ENCODE measurements at regions not wholly inside any gene's neighbourhood (a gene's known extent, or its start where the extent isn't known, plus 50 kb on each side); places are given as distances from the start of the nearest gene placed in this dataset.

- no peak for DNase-seq (ENCODE audit: low read depth in 4 of 4, low spot score in 2 of 4)
Measured at GRCh38 chr15:31271711-31272557, 54.7 kb upstream of the KLF13 start.

- no peak for DNase-seq (ENCODE audit: low read depth in 4 of 4, low spot score in 2 of 4)
Measured at GRCh38 chr15:31272558-31273257, 53.9 kb upstream of the KLF13 start.

GRCh38 chr15:31273258-31273941, 53.2 kb upstream of the KLF13 start:
- DNase-seq (ENCODE audit: low read depth in 4 of 4, low spot score in 2 of 4): no peak

DNA sequence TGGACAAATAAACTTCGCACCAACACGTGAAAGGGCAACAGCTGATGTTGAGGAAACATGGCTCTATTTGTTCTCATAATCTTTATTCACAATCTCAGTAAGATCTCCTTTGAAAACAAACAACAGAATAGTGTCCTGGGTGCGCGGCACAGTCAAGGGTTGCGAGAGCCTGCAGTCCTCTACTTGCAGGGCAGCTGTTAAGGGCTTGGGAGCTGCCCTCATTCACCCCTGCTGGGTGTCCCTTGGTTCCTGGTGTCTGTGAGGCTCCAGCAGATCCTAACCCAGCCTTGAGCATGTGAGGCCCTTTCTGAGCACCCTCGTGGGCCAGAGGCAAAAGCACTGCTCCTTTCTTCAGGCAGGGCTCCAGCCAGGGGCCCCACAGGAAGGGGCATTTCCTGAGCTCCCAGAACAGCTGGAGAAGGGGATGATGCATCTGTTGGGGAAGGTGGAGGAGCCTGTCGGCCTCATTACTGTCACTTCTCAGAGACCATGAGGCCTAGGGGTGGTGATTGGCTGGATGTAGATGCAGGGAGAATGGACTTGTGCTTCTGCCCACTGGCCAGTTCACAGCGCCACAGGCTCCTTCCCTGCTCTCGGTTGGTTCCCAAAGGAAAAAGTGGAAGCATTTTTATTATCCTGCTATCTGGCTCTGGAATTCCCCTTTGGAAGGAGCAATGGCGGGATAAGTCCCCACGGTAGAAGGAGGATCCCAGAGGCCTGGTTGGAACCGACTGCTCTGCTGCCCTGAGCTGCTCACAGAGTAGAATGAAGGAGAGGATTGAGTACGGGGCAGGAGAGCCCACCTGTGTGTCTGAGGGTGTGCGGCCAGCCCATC, 51.9 kb upstream of the KLF13 start:
- no peak for DNase-seq (ENCODE audit: low read depth in 4 of 4, low spot score in 2 of 4)

DNA sequence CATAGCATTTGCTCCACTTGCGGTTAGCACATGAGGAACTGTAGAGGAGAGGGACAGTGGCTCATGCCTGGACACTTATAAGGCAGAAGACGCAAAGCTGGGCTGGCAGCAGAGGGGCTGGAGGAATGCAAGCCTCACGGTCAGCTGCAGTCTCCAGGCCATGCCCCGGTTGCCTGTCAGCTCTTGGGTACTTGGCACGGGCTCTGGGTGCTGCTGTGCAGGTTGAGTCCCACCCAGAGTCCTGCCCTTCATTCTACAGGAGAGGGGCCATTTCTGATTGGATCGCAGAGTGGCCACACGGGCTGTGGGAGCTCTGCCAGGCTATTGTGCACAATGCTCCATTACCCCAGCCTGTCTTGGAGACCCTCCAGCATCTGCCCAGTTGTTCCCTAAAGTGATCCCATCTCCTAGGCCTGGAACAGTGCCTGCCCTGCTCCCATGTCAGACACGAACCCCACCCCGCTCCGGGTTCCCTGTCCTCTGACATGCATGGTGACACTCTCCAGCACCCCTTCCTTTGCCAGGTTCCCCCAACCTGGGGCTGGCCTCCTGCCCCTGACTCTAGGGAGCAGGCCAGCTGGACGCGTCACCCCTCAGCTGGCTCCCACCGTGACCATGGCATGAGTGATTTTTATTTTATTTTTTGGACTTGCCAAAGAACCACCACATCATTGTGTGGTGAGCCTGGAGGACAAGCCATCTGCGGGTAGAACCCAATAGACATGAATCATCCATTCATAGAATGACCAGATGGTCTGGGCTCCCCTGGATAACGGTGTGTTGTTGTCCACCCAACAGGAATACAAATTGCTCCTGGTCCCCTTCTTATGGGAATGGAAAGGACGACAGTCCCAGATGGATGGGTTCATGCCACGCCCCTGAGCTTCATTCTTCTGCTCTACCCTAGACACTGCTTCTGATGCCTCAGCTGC, 51.0 kb upstream of the KLF13 start:
- DNase-seq (ENCODE audit: low read depth in 4 of 4, low spot score in 2 of 4): no peak

DNA sequence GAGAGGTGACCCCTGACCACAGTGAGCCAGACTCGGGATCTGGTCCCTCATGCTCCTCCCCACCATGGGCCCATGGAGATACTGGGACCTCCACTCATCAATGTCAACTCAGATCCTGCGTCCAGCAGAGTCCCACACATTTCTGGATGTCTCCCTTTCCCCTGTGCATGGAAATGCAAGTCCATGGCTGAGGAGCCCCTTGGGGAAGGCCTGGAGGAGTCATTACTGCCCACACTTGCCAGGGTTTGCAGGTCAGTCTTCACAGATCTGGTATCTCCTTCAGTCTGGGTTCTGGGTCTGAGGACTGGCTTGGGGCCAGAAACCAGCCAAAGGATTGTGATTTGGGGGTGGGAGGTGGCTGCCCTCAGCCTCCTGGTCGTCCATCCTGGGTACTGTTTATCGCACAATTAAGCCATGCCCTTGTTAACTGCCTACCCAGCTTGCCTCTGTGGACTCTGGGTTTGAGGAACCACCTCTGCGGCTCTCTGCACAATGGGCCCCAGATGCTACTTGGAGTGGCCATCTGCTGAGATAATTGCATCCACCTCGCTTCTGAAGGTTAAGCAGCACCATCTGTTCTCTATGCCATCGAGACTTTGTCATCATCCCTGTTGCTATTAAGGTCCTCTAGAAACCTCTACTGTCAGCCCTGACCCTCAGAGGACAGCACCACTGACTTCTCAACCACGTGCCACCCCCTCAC, 49.9 kb upstream of the KLF13 start:
- DNase-seq (ENCODE audit: low read depth in 4 of 4, low spot score in 2 of 4): no peak
